ENCODE measurements at regions not wholly inside any gene's neighbourhood (a gene's known extent, or its start where the extent isn't known, plus 50 kb on each side); places are given as distances from the start of the nearest gene placed in this dataset.

GRCh38 chr1:195113471-195113870 is 1494.8 kb downstream of the KCNT2 start:
- no peak for TF ChIP-seq CTCF (conservative IDR thresholded peaks at IDR 0.05; ENCODE audit: low read length)
- TF ChIP-seq EZH2phosphoT487 (IDR thresholded peaks at IDR 0.05; ENCODE audit: borderline replicate concordance): no peak

Measured in Loucy (cell line).